Mesothelial cell of epicardium (in vitro differentiated cells): ENCODE measurements at regions not wholly inside any gene's neighbourhood (a gene's known extent, or its start where the extent isn't known, plus 50 kb on each side); places are given as distances from the start of the nearest gene placed in this dataset.

Experiments
- DNase-seq, 2 experiments: peaks; one replicate each; pipeline ENCODE4 v3.0.0; 2021; ENCODE audit warnings: low spot score in 2 of 2; ENCODE audit not compliant: unreplicated experiment in 2 of 2
- H3K27ac Mint-ChIP-seq: 2 replicates; pipeline ENCODE4 v1.8.0; 2021; ENCODE audit warnings: mixed read lengths
- H3K27me3 Mint-ChIP-seq: 2 replicates; pipeline ENCODE4 v1.8.0; 2021; ENCODE audit warnings: low read depth, mixed read lengths
- H3K36me3 Mint-ChIP-seq: 2 replicates; pipeline ENCODE4 v1.8.0; 2021; ENCODE audit warnings: mixed read lengths
- H3K4me1 Mint-ChIP-seq: 2 replicates; pipeline ENCODE4 v1.8.0; 2021; ENCODE audit warnings: mixed read lengths
- H3K4me3 Mint-ChIP-seq: 2 replicates; pipeline ENCODE4 v1.8.0; 2021; ENCODE audit warnings: mild to moderate bottlenecking, moderate library complexity, mixed read lengths
- H3K9me3 Mint-ChIP-seq: 2 replicates; pipeline ENCODE4 v1.8.0; 2021; ENCODE audit warnings: mixed read lengths
- CTCF ChIP-seq: fragments of 200-600 bp; sonication (generic); IDR thresholded peaks from one replicate; pipeline ENCODE4 v1.5.0; 2021; ENCODE audit warnings: antibody characterized with exemption; ENCODE audit not compliant: unreplicated experiment

GRCh38 chr18:39348757-39349156 lies 1783.2 kb upstream of the CELF4 start:
- Mint-ChIP-seq H3K9me3 (no peaks in the 10 kb centered on the region), H3K4me3 (no peak overlapping the region), H3K4me1 (peaks cover 10% of the 10 kb centered on the region), H3K27me3 (no peaks in the 10 kb centered on the region), H3K36me3 (no peaks in the 10 kb centered on the region), H3K27ac (no peak overlapping the region)
- no peak for TF ChIP-seq CTCF
- DNase-seq = no peak

DNA sequence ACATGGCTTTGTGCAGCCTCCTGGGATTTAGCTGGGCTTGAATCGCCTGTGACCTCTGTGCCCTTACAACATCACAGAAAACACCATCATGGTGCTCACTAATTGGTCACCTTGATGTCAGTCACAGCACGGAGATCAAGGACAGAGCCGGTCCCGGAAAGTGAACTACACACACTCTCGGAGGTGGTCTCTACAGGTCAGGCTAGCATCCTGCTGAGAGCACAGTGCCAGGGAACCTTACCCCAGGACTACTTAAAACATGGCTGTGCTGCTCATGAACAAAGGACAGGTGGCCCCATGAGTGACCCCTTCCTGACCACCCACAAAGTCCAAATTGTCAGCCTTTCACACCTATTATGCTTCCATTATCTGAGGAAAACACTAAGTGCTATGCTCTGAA lies 1782.1 kb upstream of the CELF4 start:
- H3K27me3 Mint-ChIP-seq = no peaks in the 10 kb centered on the region
- H3K36me3 Mint-ChIP-seq = no peaks in the 10 kb centered on the region
- no peak for TF ChIP-seq CTCF
- H3K4me3 Mint-ChIP-seq = no peak overlapping the region
- H3K27ac Mint-ChIP-seq = no peak overlapping the region
- DNase-seq = no peak
- no peaks in the 10 kb centered on the region for H3K9me3 Mint-ChIP-seq
- H3K4me1 Mint-ChIP-seq = peaks cover 5% of the 10 kb centered on the region

DNA sequence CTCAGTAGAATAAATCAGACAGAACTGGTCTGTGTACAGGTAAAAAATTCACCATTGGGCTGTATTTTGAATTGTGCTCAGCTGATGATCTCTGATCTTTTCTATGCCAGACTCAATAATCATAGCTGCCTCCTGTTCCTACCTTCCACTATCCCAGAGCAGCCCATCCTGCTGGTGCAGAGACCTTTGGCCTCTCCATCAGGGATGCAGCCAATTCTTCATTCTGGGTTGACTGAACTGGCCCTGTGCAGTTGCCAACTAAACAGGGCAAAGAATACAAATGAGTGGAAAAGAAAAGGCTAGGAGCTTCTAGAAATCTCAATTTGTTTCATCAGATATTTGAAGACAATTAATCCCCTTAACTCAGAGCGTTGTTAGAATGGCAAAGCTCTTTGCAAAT lies 1781.3 kb upstream of the CELF4 start:
- H3K4me3 Mint-ChIP-seq = no peak overlapping the region
- no peaks in the 10 kb centered on the region for H3K36me3 Mint-ChIP-seq
- H3K27ac Mint-ChIP-seq = no peak overlapping the region
- no peaks in the 10 kb centered on the region for H3K27me3 Mint-ChIP-seq
- H3K4me1 Mint-ChIP-seq = peaks cover 4% of the 10 kb centered on the region
- no peak for DNase-seq
- peaks cover 4% of the 10 kb centered on the region for H3K9me3 Mint-ChIP-seq
- TF ChIP-seq CTCF = no peak

GRCh38 chr18:39345321-39345720 lies 1779.7 kb upstream of the CELF4 start:
- H3K4me1 Mint-ChIP-seq = peaks cover 4% of the 10 kb centered on the region
- peaks cover 4% of the 10 kb centered on the region for H3K9me3 Mint-ChIP-seq
- H3K27me3 Mint-ChIP-seq = no peaks in the 10 kb centered on the region
- DNase-seq = no peak
- no peak overlapping the region for H3K4me3 Mint-ChIP-seq
- no peak for TF ChIP-seq CTCF
- H3K36me3 Mint-ChIP-seq = no peaks in the 10 kb centered on the region
- H3K27ac Mint-ChIP-seq = no peak overlapping the region

DNA sequence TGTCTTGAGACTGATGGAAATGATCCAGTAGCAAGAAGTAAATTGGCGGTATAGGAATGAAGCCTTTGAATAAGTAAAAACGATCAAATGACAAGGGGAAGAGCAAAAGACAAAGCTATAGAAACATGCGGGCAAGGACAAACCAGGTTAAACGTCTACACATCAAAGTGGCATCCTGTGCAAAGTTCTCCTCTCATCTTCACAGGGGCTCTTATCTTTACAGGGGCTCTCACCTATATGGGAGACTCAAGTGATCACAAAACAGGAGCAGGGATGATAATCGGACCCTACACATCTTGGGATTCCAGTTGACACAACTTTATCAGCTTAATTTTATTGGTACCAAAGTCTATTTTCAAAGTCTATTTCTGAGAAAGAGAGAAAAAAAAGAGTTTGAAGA lies 1778.9 kb upstream of the CELF4 start:
- H3K36me3 Mint-ChIP-seq = no peaks in the 10 kb centered on the region
- no peak overlapping the region for H3K4me3 Mint-ChIP-seq
- no peak for TF ChIP-seq CTCF
- peaks cover 4% of the 10 kb centered on the region for H3K4me1 Mint-ChIP-seq
- DNase-seq = no peak
- no peak overlapping the region for H3K27ac Mint-ChIP-seq
- H3K27me3 Mint-ChIP-seq = no peaks in the 10 kb centered on the region
- H3K9me3 Mint-ChIP-seq = peaks cover 4% of the 10 kb centered on the region

DNA sequence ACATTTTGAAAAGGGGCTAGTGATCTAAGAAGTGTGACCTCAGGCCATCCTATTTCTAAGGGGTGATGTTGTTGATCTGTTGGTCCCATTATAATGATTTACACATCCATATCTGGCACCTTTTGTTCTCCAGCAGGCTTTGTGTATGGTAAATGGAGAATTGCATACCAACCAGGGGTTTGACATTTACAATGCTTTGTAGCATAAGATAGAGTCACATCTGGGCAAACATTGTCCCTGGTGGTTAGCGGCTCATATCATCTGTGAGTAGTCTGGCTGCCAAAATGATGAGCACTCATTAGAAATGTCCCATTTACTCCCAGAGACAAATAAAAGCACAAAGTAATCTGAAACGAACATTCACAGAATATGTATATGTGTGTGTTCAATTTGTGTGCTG lies 1775.5 kb upstream of the CELF4 start:
- Mint-ChIP-seq H3K4me1 (peaks cover 4% of the 10 kb centered on the region), H3K4me3 (no peak overlapping the region), H3K9me3 (peaks cover 4% of the 10 kb centered on the region), H3K27ac (no peak overlapping the region), H3K36me3 (no peaks in the 10 kb centered on the region), H3K27me3 (no peaks in the 10 kb centered on the region)
- no peak for TF ChIP-seq CTCF
- no peak for DNase-seq
